ENCODE measurements at regions not wholly inside any gene's neighbourhood (a gene's known extent, or its start where the extent isn't known, plus 50 kb on each side); places are given as distances from the start of the nearest gene placed in this dataset.

DNA sequence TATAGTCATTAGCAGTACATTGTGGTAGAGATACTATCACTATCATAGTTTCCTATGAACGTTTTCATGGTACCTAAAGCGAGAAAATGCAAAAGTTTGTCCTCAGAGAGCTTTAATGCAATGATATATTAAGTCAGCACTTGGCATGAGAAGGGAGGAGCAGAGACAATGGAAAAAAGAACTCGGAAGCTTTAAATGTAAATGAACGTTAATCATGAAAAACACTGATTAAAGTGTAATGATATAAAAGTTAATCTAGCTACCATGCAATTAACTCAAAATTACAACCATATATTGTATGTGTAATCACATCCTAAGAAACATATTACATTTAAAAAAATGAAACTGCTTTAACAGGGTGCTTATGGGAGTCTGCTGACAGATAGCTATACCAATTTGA, 282.7 kb downstream of the HDGFL1 start:
- TF ChIP-seq GATA2 (IDR thresholded peaks at IDR 0.05; ENCODE audit: low read depth, low read length) (no peak), GATA3 (IDR thresholded peaks at IDR 0.05; ENCODE audit: low read depth, low read length) (no peak)
